HEK293 (cell line): ENCODE measurements at regions not wholly inside any gene's neighbourhood (a gene's known extent, or its start where the extent isn't known, plus 50 kb on each side); places are given as distances from the start of the nearest gene placed in this dataset.

Experiments
- CTCF ChIA-PET: fragments of 350-600 bp; formaldehyde crosslinking; extraction: SDS; loops from one replicate; lab custom pipeline; 2021; ENCODE audit warnings: antibody characterized with exemption; lab: Yijun Ruan, JAX
- POLR2A ChIA-PET: fragments of 300-600 bp; formaldehyde crosslinking; extraction: SDS; loops from one replicate; lab custom pipeline; 2020; ENCODE audit warnings: antibody characterized with exemption, inconsistent platforms; lab: Yijun Ruan, JAX
- H3K27ac ChIP-seq: fragments of 200-500 bp; sonication (Bioruptor generic); 2 replicates; pipeline ENCODE4 v1.5.1; 2014; ENCODE audit warnings: low read depth, low read length, control low read depth, inconsistent platforms; ENCODE audit errors: extremely low read depth
- H3K36me3 ChIP-seq, 2 experiments: fragments of 200-500 bp in 1 of 2; sonication (Bioruptor generic) in 1 of 2; 1 replicate in 1 of 2; 2 replicates in 1 of 2; pipeline ENCODE4 v1.5.1; 2014 to 2017; ENCODE audit warnings: inconsistent platforms in 2 of 2, low read length in 2 of 2; ENCODE audit not compliant: control insufficient read depth in 2 of 2, insufficient read depth in 1 of 2
- H3K4me1 ChIP-seq: fragments of 200-500 bp; sonication (Bioruptor generic); 2 replicates; pipeline ENCODE4 v1.5.1; 2014; ENCODE audit warnings: mild to moderate bottlenecking, low read length, inconsistent platforms; ENCODE audit not compliant: control insufficient read depth, insufficient read depth
- H3K4me3 ChIP-seq: 2 replicates; pipeline ENCODE4 v1.5.1; 2011; ENCODE audit warnings: low read depth, mild to moderate bottlenecking, control low read depth, low read length, moderate library complexity
- H3K9me3 ChIP-seq: fragments of 200-500 bp; sonication (Bioruptor generic); 2 replicates; pipeline ENCODE4 v1.5.1; 2014; ENCODE audit warnings: low read depth, low read length, inconsistent platforms; ENCODE audit not compliant: control insufficient read depth, insufficient read depth
- FEZF1 ChIP-seq: fragments of 450-650 bp; formaldehyde crosslinking; IDR thresholded peaks from 2 replicates; pipeline ENCODE4 v1.5.1; 2016; ENCODE audit warnings: missing biosample characterization, missing genetic modification characterization
- KLF16 ChIP-seq: fragments of 450-650 bp; formaldehyde crosslinking; IDR thresholded peaks from 2 replicates; pipeline ENCODE4 v1.5.1; 2017; ENCODE audit warnings: missing biosample characterization, missing genetic modification characterization
- SCRT2 ChIP-seq: fragments of 450-650 bp; formaldehyde crosslinking; IDR thresholded peaks from 2 replicates; pipeline ENCODE4 v1.5.1; 2016; ENCODE audit warnings: missing biosample characterization, missing genetic modification characterization
- ZNF214 ChIP-seq: fragments of 450-650 bp; formaldehyde crosslinking; IDR thresholded peaks from 2 replicates; pipeline ENCODE4 v1.5.1; 2017; ENCODE audit warnings: missing biosample characterization, mild to moderate bottlenecking, missing genetic modification characterization, borderline replicate concordance
- ZNF23 ChIP-seq: fragments of 450-650 bp; formaldehyde crosslinking; IDR thresholded peaks from 2 replicates; pipeline ENCODE4 v1.5.1; 2016; ENCODE audit warnings: missing biosample characterization, missing genetic modification characterization, borderline replicate concordance
- ZNF266 ChIP-seq: fragments of 450-650 bp; formaldehyde crosslinking; IDR thresholded peaks from 2 replicates; pipeline ENCODE4 v1.5.1; 2016; ENCODE audit warnings: missing biosample characterization, missing genetic modification characterization, low read depth
- ZNF692 ChIP-seq: fragments of 450-650 bp; formaldehyde crosslinking; IDR thresholded peaks from 2 replicates; pipeline ENCODE4 v1.5.1; 2016; ENCODE audit warnings: missing biosample characterization, missing genetic modification characterization
- ZNF768 ChIP-seq: fragments of 450-650 bp; formaldehyde crosslinking; IDR thresholded peaks from 2 replicates; pipeline ENCODE4 v1.5.1; 2018; ENCODE audit warnings: missing biosample characterization, mild to moderate bottlenecking, missing genetic modification characterization
- ZNF776 ChIP-seq: fragments of 450-650 bp; formaldehyde crosslinking; IDR thresholded peaks from 2 replicates; pipeline ENCODE4 v1.5.0; 2017; ENCODE audit warnings: missing biosample characterization, missing genetic modification characterization, borderline replicate concordance
- ZNF792 ChIP-seq: fragments of 450-650 bp; formaldehyde crosslinking; IDR thresholded peaks from 2 replicates; pipeline ENCODE4 v1.5.1; 2016; ENCODE audit warnings: missing biosample characterization, missing genetic modification characterization
- TF ChIP-seq, protein P1 (sequence below): fragments of 450-650 bp; formaldehyde crosslinking; IDR thresholded peaks from 2 replicates; pipeline ENCODE4 v1.5.1; 2017; ENCODE audit warnings: missing biosample characterization, missing genetic modification characterization
- TF ChIP-seq, protein P2 (sequence below): fragments of 450-650 bp; formaldehyde crosslinking; IDR thresholded peaks from 2 replicates; pipeline ENCODE4 v1.5.1; 2017; ENCODE audit warnings: missing biosample characterization, missing genetic modification characterization
- TF ChIP-seq, protein P3 (sequence below): fragments of 450-650 bp; formaldehyde crosslinking; IDR thresholded peaks from 2 replicates; pipeline ENCODE4 v1.5.1; 2017; ENCODE audit warnings: missing biosample characterization, missing genetic modification characterization
- TF ChIP-seq, protein P4 (sequence below): fragments of 450-650 bp; formaldehyde crosslinking; IDR thresholded peaks from 2 replicates; pipeline ENCODE4 v1.5.1; 2016; ENCODE audit warnings: missing biosample characterization, missing genetic modification characterization
- TF ChIP-seq, protein P5 (sequence below): fragments of 450-650 bp; formaldehyde crosslinking; IDR thresholded peaks from 2 replicates; pipeline ENCODE4 v1.5.1; 2016; ENCODE audit warnings: missing biosample characterization, missing genetic modification characterization

DNA sequence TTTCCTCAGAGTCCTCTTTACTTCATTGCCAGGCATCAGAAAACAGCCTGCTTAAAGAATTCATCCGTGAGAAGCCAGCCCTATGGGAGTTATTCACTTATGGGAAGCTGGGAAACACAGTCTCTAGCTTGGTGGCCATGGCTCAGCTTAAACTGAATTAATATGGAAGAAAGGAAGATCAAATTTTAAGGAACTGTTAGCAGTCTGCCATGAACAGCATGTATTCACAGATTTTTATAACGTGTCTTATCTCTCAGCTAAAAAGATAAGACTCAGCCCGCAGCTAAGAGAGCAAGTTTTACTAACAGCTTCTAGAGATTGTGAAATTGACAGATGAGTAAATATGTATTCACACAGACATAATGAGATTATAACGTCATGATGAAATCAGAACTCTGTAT is 253.7 kb upstream of the RXFP2 start:
- H3K4me3 ChIP-seq, result no peak overlapping the region
- TF ChIP-seq SCRT2 (tag by site-specific recombination) (no peak), ZNF692 (tag by site-specific recombination) (no peak), ZNF768 (tag by site-specific recombination) (no peak), ZNF776 (tag by site-specific recombination) (no peak), FEZF1 (tag by site-specific recombination) (peak; percentile 74), ZNF214 (tag by site-specific recombination) (no peak), ZNF792 (tag by site-specific recombination) (no peak), KLF16 (no peak), ZNF266 (tag by site-specific recombination) (no peak), ZNF23 (no peak)
- TF ChIP-seq, protein P1, sequence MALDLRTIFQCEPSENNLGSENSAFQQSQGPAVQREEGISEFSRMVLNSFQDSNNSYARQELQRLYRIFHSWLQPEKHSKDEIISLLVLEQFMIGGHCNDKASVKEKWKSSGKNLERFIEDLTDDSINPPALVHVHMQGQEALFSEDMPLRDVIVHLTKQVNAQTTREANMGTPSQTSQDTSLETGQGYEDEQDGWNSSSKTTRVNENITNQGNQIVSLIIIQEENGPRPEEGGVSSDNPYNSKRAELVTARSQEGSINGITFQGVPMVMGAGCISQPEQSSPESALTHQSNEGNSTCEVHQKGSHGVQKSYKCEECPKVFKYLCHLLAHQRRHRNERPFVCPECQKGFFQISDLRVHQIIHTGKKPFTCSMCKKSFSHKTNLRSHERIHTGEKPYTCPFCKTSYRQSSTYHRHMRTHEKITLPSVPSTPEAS (tag by site-specific recombination), result no peak
- TF ChIP-seq, protein P2, sequence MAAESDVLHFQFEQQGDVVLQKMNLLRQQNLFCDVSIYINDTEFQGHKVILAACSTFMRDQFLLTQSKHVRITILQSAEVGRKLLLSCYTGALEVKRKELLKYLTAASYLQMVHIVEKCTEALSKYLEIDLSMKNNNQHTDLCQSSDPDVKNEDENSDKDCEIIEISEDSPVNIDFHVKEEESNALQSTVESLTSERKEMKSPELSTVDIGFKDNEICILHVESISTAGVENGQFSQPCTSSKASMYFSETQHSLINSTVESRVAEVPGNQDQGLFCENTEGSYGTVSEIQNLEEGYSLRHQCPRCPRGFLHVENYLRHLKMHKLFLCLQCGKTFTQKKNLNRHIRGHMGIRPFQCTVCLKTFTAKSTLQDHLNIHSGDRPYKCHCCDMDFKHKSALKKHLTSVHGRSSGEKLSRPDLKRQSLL (tag by site-specific recombination), result no peak
- TF ChIP-seq, protein P3, sequence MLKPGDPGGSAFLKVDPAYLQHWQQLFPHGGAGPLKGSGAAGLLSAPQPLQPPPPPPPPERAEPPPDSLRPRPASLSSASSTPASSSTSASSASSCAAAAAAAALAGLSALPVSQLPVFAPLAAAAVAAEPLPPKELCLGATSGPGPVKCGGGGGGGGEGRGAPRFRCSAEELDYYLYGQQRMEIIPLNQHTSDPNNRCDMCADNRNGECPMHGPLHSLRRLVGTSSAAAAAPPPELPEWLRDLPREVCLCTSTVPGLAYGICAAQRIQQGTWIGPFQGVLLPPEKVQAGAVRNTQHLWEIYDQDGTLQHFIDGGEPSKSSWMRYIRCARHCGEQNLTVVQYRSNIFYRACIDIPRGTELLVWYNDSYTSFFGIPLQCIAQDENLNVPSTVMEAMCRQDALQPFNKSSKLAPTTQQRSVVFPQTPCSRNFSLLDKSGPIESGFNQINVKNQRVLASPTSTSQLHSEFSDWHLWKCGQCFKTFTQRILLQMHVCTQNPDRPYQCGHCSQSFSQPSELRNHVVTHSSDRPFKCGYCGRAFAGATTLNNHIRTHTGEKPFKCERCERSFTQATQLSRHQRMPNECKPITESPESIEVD (tag by site-specific recombination), result peak; percentile 29; the same call in 1 of the 2 replicates
- TF ChIP-seq, protein P4, sequence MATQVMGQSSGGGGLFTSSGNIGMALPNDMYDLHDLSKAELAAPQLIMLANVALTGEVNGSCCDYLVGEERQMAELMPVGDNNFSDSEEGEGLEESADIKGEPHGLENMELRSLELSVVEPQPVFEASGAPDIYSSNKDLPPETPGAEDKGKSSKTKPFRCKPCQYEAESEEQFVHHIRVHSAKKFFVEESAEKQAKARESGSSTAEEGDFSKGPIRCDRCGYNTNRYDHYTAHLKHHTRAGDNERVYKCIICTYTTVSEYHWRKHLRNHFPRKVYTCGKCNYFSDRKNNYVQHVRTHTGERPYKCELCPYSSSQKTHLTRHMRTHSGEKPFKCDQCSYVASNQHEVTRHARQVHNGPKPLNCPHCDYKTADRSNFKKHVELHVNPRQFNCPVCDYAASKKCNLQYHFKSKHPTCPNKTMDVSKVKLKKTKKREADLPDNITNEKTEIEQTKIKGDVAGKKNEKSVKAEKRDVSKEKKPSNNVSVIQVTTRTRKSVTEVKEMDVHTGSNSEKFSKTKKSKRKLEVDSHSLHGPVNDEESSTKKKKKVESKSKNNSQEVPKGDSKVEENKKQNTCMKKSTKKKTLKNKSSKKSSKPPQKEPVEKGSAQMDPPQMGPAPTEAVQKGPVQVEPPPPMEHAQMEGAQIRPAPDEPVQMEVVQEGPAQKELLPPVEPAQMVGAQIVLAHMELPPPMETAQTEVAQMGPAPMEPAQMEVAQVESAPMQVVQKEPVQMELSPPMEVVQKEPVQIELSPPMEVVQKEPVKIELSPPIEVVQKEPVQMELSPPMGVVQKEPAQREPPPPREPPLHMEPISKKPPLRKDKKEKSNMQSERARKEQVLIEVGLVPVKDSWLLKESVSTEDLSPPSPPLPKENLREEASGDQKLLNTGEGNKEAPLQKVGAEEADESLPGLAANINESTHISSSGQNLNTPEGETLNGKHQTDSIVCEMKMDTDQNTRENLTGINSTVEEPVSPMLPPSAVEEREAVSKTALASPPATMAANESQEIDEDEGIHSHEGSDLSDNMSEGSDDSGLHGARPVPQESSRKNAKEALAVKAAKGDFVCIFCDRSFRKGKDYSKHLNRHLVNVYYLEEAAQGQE (tag by site-specific recombination), result no peak
- TF ChIP-seq, protein P5, sequence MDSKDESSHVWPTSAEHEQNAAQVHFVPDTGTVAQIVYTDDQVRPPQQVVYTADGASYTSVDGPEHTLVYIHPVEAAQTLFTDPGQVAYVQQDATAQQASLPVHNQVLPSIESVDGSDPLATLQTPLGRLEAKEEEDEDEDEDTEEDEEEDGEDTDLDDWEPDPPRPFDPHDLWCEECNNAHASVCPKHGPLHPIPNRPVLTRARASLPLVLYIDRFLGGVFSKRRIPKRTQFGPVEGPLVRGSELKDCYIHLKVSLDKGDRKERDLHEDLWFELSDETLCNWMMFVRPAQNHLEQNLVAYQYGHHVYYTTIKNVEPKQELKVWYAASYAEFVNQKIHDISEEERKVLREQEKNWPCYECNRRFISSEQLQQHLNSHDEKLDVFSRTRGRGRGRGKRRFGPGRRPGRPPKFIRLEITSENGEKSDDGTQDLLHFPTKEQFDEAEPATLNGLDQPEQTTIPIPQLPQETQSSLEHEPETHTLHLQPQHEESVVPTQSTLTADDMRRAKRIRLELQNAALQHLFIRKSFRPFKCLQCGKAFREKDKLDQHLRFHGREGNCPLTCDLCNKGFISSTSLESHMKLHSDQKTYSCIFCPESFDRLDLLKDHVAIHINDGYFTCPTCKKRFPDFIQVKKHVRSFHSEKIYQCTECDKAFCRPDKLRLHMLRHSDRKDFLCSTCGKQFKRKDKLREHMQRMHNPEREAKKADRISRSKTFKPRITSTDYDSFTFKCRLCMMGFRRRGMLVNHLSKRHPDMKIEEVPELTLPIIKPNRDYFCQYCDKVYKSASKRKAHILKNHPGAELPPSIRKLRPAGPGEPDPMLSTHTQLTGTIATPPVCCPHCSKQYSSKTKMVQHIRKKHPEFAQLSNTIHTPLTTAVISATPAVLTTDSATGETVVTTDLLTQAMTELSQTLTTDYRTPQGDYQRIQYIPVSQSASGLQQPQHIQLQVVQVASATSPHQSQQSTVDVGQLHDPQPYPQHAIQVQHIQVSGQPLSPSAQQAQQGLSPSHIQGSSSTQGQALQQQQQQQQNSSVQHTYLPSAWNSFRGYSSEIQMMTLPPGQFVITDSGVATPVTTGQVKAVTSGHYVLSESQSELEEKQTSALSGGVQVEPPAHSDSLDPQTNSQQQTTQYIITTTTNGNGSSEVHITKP (tag by site-specific recombination), result no peak
- no peaks in the 10 kb centered on the region for H3K36me3 ChIP-seq
- peaks cover 6% of the 10 kb centered on the region; the same call in 1 of the 2 replicates for H3K4me1 ChIP-seq
- H3K27ac ChIP-seq, result no peak overlapping the region
- no peaks in the 10 kb centered on the region for H3K9me3 ChIP-seq
- ChIA-PET POLR2A (interaction anchor here (0.6 kb wide), 1 partner anchor 84 kb away, joined by 5 read pairs; no protein-coding TSS in a partner anchor), CTCF (interaction anchor here (0.9 kb wide), 1 partner anchor 48 kb away, joined by 3 read pairs; no protein-coding TSS in a partner anchor)
